Osteoblast (primary cell): ENCODE measurements at regions not wholly inside any gene's neighbourhood (a gene's known extent, or its start where the extent isn't known, plus 50 kb on each side); places are given as distances from the start of the nearest gene placed in this dataset.

Experiments
- DNase-seq: peaks from one replicate; pipeline ENCODE4 v3.0.0; 2011; ENCODE audit warnings: low spot score, mixed read lengths; ENCODE audit not compliant: insufficient read length; ENCODE audit errors: missing footprints
- H2AFZ ChIP-seq: 2 replicates; pipeline ENCODE4 v1.6.0; 2011; ENCODE audit warnings: mild to moderate bottlenecking, low read length
- H3K27ac ChIP-seq: 2 replicates; pipeline ENCODE4 v1.5.1; 2011; ENCODE audit warnings: mild to moderate bottlenecking, low read depth, low read length, moderate library complexity
- H3K27me3 ChIP-seq: 2 replicates; pipeline ENCODE4 v1.6.0; 2012; ENCODE audit warnings: mild to moderate bottlenecking, control low read depth, inconsistent platforms, low read length, moderate library complexity; ENCODE audit not compliant: insufficient read depth
- H3K36me3 ChIP-seq: 2 replicates; pipeline ENCODE4 v1.5.1; 2011; ENCODE audit warnings: mild to moderate bottlenecking, low read length, control low read depth, moderate library complexity; ENCODE audit not compliant: insufficient read depth
- H3K4me1 ChIP-seq: 2 replicates; pipeline ENCODE4 v1.5.1; 2011; ENCODE audit warnings: mild to moderate bottlenecking, low read length, control low read depth, moderate library complexity; ENCODE audit not compliant: insufficient read depth
- H3K4me2 ChIP-seq: 2 replicates; pipeline ENCODE4 v1.6.0; 2011; ENCODE audit warnings: mild to moderate bottlenecking, low read length; ENCODE audit not compliant: insufficient read depth
- H3K4me3 ChIP-seq: fragments of 200-600 bp; sonication (generic); 3 replicates; pipeline ENCODE4 v1.5.1; 2012; ENCODE audit warnings: mild to moderate bottlenecking, low read length, inconsistent platforms; ENCODE audit not compliant: insufficient read depth
- H3K79me2 ChIP-seq: 2 replicates; pipeline ENCODE4 v1.6.0; 2012; ENCODE audit warnings: mild to moderate bottlenecking, low read length, control low read depth, inconsistent platforms; ENCODE audit not compliant: insufficient read depth
- H3K9me3 ChIP-seq: 2 replicates; pipeline ENCODE4 v1.5.1; 2011; ENCODE audit warnings: low read depth, low read length, control low read depth
- H4K20me1 ChIP-seq: 2 replicates; pipeline ENCODE4 v1.6.0; 2012; ENCODE audit warnings: mild to moderate bottlenecking, low read length, control low read depth; ENCODE audit not compliant: insufficient read depth
- TF ChIP-seq, protein P1 (sequence below): IDR thresholded peaks from 2 replicates; pipeline ENCODE4 v1.5.1; 2011; ENCODE audit warnings: mild to moderate bottlenecking, low read depth, low read length, moderate library complexity; ENCODE audit errors: extremely low read depth

GRCh38 chr14:38522724-38523123, 266.8 kb upstream of the CLEC14A start:
- no peak overlapping the region for H3K27ac ChIP-seq
- no peak overlapping the region for H2AFZ ChIP-seq
- DNase-seq, result no peak
- no peaks in the 10 kb centered on the region for H3K27me3 ChIP-seq
- no peaks in the 10 kb centered on the region for H3K4me1 ChIP-seq
- no peaks in the 10 kb centered on the region for H3K9me3 ChIP-seq
- H4K20me1 ChIP-seq, result no peaks in the 10 kb centered on the region
- no peak overlapping the region for H3K4me3 ChIP-seq
- no peak overlapping the region for H3K4me2 ChIP-seq
- H3K79me2 ChIP-seq, result no peaks in the 10 kb centered on the region
- TF ChIP-seq, protein P1, sequence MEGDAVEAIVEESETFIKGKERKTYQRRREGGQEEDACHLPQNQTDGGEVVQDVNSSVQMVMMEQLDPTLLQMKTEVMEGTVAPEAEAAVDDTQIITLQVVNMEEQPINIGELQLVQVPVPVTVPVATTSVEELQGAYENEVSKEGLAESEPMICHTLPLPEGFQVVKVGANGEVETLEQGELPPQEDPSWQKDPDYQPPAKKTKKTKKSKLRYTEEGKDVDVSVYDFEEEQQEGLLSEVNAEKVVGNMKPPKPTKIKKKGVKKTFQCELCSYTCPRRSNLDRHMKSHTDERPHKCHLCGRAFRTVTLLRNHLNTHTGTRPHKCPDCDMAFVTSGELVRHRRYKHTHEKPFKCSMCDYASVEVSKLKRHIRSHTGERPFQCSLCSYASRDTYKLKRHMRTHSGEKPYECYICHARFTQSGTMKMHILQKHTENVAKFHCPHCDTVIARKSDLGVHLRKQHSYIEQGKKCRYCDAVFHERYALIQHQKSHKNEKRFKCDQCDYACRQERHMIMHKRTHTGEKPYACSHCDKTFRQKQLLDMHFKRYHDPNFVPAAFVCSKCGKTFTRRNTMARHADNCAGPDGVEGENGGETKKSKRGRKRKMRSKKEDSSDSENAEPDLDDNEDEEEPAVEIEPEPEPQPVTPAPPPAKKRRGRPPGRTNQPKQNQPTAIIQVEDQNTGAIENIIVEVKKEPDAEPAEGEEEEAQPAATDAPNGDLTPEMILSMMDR, result no peak
- no peaks in the 10 kb centered on the region for H3K36me3 ChIP-seq

- no peak overlapping the region for H3K27ac ChIP-seq
Observed at GRCh38 chr14:38521591-38521990, 265.7 kb upstream of the CLEC14A start.

DNA sequence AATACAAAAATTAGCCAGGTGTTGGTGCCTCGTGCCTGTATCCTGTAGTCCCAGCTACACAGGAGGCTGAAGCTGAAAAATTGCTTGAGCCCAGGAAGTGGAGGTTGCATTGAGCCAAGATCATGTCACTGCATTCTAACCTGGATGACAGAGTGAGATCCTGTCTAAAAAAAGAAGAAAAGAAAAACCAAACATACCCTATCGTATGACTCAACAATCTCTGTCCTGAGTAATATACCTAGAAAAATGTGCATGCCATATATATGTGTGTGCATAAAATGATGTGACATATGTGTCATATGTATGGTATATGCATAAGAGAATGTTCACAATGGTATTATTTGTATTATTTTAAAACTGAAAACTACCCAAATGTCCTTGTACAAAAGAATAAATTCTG, 261.5 kb upstream of the CLEC14A start:
- TF ChIP-seq, protein P1, result no peak
- no peaks in the 10 kb centered on the region for H3K79me2 ChIP-seq
- H2AFZ ChIP-seq, result no peak overlapping the region
- H3K4me2 ChIP-seq, result no peak overlapping the region
- no peaks in the 10 kb centered on the region for H3K4me1 ChIP-seq
- no peaks in the 10 kb centered on the region for H4K20me1 ChIP-seq
- H3K27ac ChIP-seq, result no peak overlapping the region
- H3K4me3 ChIP-seq, result no peak overlapping the region
- H3K36me3 ChIP-seq, result no peaks in the 10 kb centered on the region
- H3K9me3 ChIP-seq, result no peaks in the 10 kb centered on the region
- H3K27me3 ChIP-seq, result no peaks in the 10 kb centered on the region
- DNase-seq, result no peak

More at GRCh38 chr14:38521591-38521990, 265.7 kb upstream of the CLEC14A start:
- TF ChIP-seq, protein P1, result no peak
- H3K4me3 ChIP-seq, result no peak overlapping the region
- H3K4me1 ChIP-seq, result no peaks in the 10 kb centered on the region
- no peaks in the 10 kb centered on the region for H3K27me3 ChIP-seq
- H3K4me2 ChIP-seq, result no peak overlapping the region
- no peak overlapping the region for H2AFZ ChIP-seq
- H3K9me3 ChIP-seq, result no peaks in the 10 kb centered on the region
- DNase-seq, result no peak
- H4K20me1 ChIP-seq, result no peaks in the 10 kb centered on the region
- no peaks in the 10 kb centered on the region for H3K79me2 ChIP-seq
- no peaks in the 10 kb centered on the region for H3K36me3 ChIP-seq

DNA sequence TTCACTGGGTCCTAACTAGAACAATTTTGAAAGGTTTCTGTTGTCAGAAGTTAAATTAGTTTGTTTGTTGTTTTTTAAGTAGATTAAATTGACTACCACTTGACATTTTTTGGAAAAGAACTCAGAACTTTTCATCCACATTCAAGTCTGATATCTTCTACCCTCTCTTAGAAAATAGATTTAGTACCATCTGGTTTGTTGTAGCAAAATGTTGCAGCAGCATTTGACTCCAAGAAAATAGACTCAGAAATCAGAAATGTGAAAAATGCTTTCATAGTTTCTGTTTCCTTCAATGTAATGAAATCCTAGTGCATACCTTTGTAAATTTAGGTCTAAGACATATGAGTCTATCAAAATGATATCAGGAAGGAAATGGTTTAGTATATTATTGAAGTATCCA, 256.3 kb upstream of the CLEC14A start:
- TF ChIP-seq, protein P1, result no peak
- Histone ChIP-seq H3K9me3 (no peaks in the 10 kb centered on the region), H4K20me1 (no peaks in the 10 kb centered on the region), H3K4me3 (no peak overlapping the region), H3K27me3 (no peaks in the 10 kb centered on the region), H3K4me2 (no peak overlapping the region), H3K79me2 (no peaks in the 10 kb centered on the region), H3K4me1 (no peaks in the 10 kb centered on the region), H3K36me3 (no peaks in the 10 kb centered on the region), H3K27ac (no peak overlapping the region), H2AFZ (no peak overlapping the region)
- no peak for DNase-seq
